Body of pancreas (tissue), 4 donors: ENCODE measurements at regions not wholly inside any gene's neighbourhood (a gene's known extent, or its start where the extent isn't known, plus 50 kb on each side); places are given as distances from the start of the nearest gene placed in this dataset.
A peak's percentile ranks its signal among the peaks of the same experiment; 100 is the strongest.

Experiments used
- ATAC-seq: fragments of 150-250 bp; one replicate; pipeline ENCODE4 v1.9.1; 2016
- DNase-seq, 4 donors: peaks; one replicate each; pipeline ENCODE4 v3.0.0-alpha.2; 2019
- H3K27ac ChIP-seq, 4 donors: fragments of 200-600 bp; sonication (generic); 1 replicate in 3 of 4; 2 replicates in 1 of 4; pipeline versions ENCODE4 v1.5.1 to v1.6.1; 2016 to 2019; ENCODE audit warnings: mild to moderate bottlenecking in 1 of 4, mixed read lengths in 1 of 4, moderate library complexity in 1 of 4
- H3K27me3 ChIP-seq, 2 donors: fragments of 200-600 bp; sonication (generic); one replicate each; pipeline ENCODE4 v1.6.0; 2016; ENCODE audit warnings: mild to moderate bottlenecking in 1 of 2
- H3K36me3 ChIP-seq, 2 donors: fragments of 200-600 bp; sonication (generic); replicated peaks in 1 of 2; 2 replicates each; pipeline ENCODE4 v1.5.1; 2016; ENCODE audit warnings: low read depth in 2 of 2; ENCODE audit not compliant: insufficient read depth in 1 of 2
- H3K4me1 ChIP-seq: fragments of 200-600 bp; sonication (generic); one replicate; pipeline ENCODE4 v1.6.0; 2016
- H3K4me3 ChIP-seq, 2 donors: fragments of 200-600 bp; sonication (generic); 1 replicate in 1 of 2; 2 replicates in 1 of 2; pipeline ENCODE4 v1.5.1; 2016 to 2019
- H3K9me3 ChIP-seq, 3 donors: fragments of 200-600 bp; sonication (generic); 1 replicate in 2 of 3; 2 replicates in 1 of 3; pipeline ENCODE4 v1.5.1; 2016
- CTCF ChIP-seq, 7 experiments: fragments of 450-650 bp in 4 of 7; fragments of 200-600 bp in 3 of 7; sonication (generic) in 3 of 7; IDR thresholded peaks; one replicate each; pipeline ENCODE4 v1.5.1; 2016 to 2019; ENCODE audit warnings: antibody characterized with exemption in 7 of 7
- POLR2A ChIP-seq, 3 donors: fragments of 450-650 bp; IDR thresholded peaks; one replicate each; pipeline ENCODE4 v1.6.1; 2016; ENCODE audit warnings: antibody characterized with exemption in 3 of 3, mild to moderate bottlenecking in 2 of 3
- WGBS, 2 donors: methylation state at CpG; one replicate each; pipeline ENCODE4 v1.1.5; 2017; 5-methylcytosine and 5-hydroxymethylcytosine counted together
- intact Hi-C: fragments of 100-400 bp; cut with DNase I; formaldehyde crosslinking; loops from one replicate; pipeline ENCODE4 v1.15.1; 2023

GRCh38 chr10:33799944-33800323 is 465.5 kb upstream of the NRP1 start:
- Histone ChIP-seq H3K4me1 (peaks cover 31% of the 10 kb centered on the region), H3K36me3 (no peaks in the 10 kb centered on the region), H3K27me3 (no peaks in the 10 kb centered on the region), H3K4me3 (no peak overlapping the region), H3K27ac (peak overlapping the region in 3 of 4 donors; percentile 39 to 71 (median 55)), H3K9me3 (no peaks in the 10 kb centered on the region)
- no peak for TF ChIP-seq CTCF (IDR thresholded peaks at IDR 0.05)
- no peak for TF ChIP-seq POLR2A (IDR thresholded peaks at IDR 0.05)
- WGBS, 2 donors = 90 to 98% methylated on average over 5 of the region's 5 CpGs
- intact Hi-C loops = no loop called here
- peak; percentile 15 for ATAC-seq
- DNase-seq = no peak

GRCh38 chr10:33799281-33799943 is 464.9 kb upstream of the NRP1 start:
- peak; percentile 83 for ATAC-seq
- H3K4me3 ChIP-seq = no peak overlapping the region
- TF ChIP-seq CTCF (IDR thresholded peaks at IDR 0.05) (no peak), POLR2A (IDR thresholded peaks at IDR 0.05) (no peak)
- H3K27ac ChIP-seq = peak overlapping the region in 3 of 4 donors; percentile 32 to 71 (median 57)
- intact Hi-C loops = no loop called here
- no peaks in the 10 kb centered on the region for H3K9me3 ChIP-seq
- WGBS, 2 donors = 20 to 27% methylated on average over 4 of the region's 4 CpGs
- no peaks in the 10 kb centered on the region for H3K36me3 ChIP-seq
- H3K27me3 ChIP-seq = no peaks in the 10 kb centered on the region
- peak; percentile 13 to 48 (median 20) for DNase-seq
- H3K4me1 ChIP-seq = peaks cover 31% of the 10 kb centered on the region

GRCh38 chr10:33798754-33799153 is 464.3 kb upstream of the NRP1 start:
- DNase-seq (no peak), ATAC-seq (no peak)
- H3K27ac ChIP-seq = peak overlapping the region in 3 of 4 donors; percentile 32 to 71 (median 57)
- H3K9me3 ChIP-seq = no peaks in the 10 kb centered on the region
- WGBS, 2 donors = 96 to 100% methylated on average over 1 of the region's 1 CpG
- peaks cover 31% of the 10 kb centered on the region for H3K4me1 ChIP-seq
- H3K4me3 ChIP-seq = no peak overlapping the region
- intact Hi-C loops = no loop called here
- H3K36me3 ChIP-seq = no peaks in the 10 kb centered on the region
- no peak for TF ChIP-seq CTCF (IDR thresholded peaks at IDR 0.05)
- TF ChIP-seq POLR2A (IDR thresholded peaks at IDR 0.05) = no peak
- no peaks in the 10 kb centered on the region for H3K27me3 ChIP-seq

- WGBS, 2 donors = 88 to 90% methylated on average over 2 of the region's 2 CpGs
- no peaks in the 10 kb centered on the region for H3K9me3 ChIP-seq
- H3K27ac ChIP-seq = no peak overlapping the region
- H3K4me3 ChIP-seq = no peak overlapping the region
- no peak for ATAC-seq
- peaks cover 31% of the 10 kb centered on the region for H3K4me1 ChIP-seq
- TF ChIP-seq CTCF (IDR thresholded peaks at IDR 0.05) (no peak), POLR2A (IDR thresholded peaks at IDR 0.05) (no peak)
- no peak for DNase-seq
- H3K36me3 ChIP-seq = no peaks in the 10 kb centered on the region
- intact Hi-C loops = no loop called here
- H3K27me3 ChIP-seq = no peaks in the 10 kb centered on the region
These were observed 462.2 kb upstream of the NRP1 start for GRCh38 chr10:33796680-33797079.

DNA sequence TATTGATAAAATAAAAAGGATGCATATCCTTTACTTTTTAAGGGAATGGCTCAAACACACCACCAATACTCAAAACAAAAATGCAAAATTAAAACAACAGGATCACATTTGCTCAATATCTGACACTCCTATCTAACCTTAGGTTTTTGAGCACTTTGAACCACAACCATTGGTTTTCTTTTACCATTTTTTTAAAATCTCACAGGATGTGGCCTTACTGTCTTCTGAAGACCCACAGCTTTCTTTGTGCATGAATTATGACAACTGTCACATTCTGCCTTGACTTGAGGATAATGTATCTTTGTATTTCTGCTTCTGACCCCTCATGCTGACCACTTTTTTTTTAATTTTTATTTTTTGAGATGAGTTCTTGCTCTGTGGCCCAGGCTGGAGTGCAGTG is 461.1 kb upstream of the NRP1 start:
- Histone ChIP-seq H3K36me3 (no peaks in the 10 kb centered on the region), H3K9me3 (no peaks in the 10 kb centered on the region), H3K27me3 (no peaks in the 10 kb centered on the region), H3K4me3 (no peak overlapping the region), H3K27ac (no peak overlapping the region), H3K4me1 (peaks cover 27% of the 10 kb centered on the region)
- intact Hi-C loops = no loop called here
- DNase-seq (no peak), ATAC-seq (no peak)
- TF ChIP-seq POLR2A (IDR thresholded peaks at IDR 0.05) (no peak), CTCF (IDR thresholded peaks at IDR 0.05) (no peak)
